ENCODE measurements at regions not wholly inside any gene's neighbourhood (a gene's known extent, or its start where the extent isn't known, plus 50 kb on each side); places are given as distances from the start of the nearest gene placed in this dataset.

GRCh38 chr12:13342971-13343370 lies 146.4 kb downstream of the EMP1 start:
- WGBS: 71% methylated on average over 3 of the region's 3 CpGs
- H3K9me3 ChIP-seq: no peaks in the 10 kb centered on the region
- H3K27me3 ChIP-seq (replicated peaks; ENCODE audit: insufficient read depth): no peaks in the 10 kb centered on the region
- intact Hi-C loops (cut with DNase I): no loop called here
- no peaks in the 10 kb centered on the region for H3K36me3 ChIP-seq
- H3K4me1 ChIP-seq (replicated peaks): no peaks in the 10 kb centered on the region
- no peak for TF ChIP-seq CTCF (IDR thresholded peaks at IDR 0.05)
- TF ChIP-seq POLR2AphosphoS5 (IDR thresholded peaks at IDR 0.05): no peak
- TF ChIP-seq POLR2A (IDR thresholded peaks at IDR 0.05): no peak
- DNase-seq (ENCODE audit: low spot score): no peak
- no peak overlapping the region for H3K27ac ChIP-seq
- H3K4me3 ChIP-seq: no peak overlapping the region

- intact Hi-C loops (cut with DNase I): no loop called here
- no peak for DNase-seq (ENCODE audit: low spot score)
- WGBS: 76% methylated on average over 1 of the region's 1 CpG
- TF ChIP-seq CTCF (IDR thresholded peaks at IDR 0.05) (no peak), POLR2AphosphoS5 (IDR thresholded peaks at IDR 0.05) (no peak), POLR2A (IDR thresholded peaks at IDR 0.05) (no peak)
- no peaks in the 10 kb centered on the region for H3K36me3 ChIP-seq
- H3K9me3 ChIP-seq: no peaks in the 10 kb centered on the region
- no peaks in the 10 kb centered on the region for H3K27me3 ChIP-seq (replicated peaks; ENCODE audit: insufficient read depth)
- H3K4me3 ChIP-seq: no peak overlapping the region
- no peaks in the 10 kb centered on the region for H3K4me1 ChIP-seq (replicated peaks)
- no peak overlapping the region for H3K27ac ChIP-seq
These were observed 143.6 kb downstream of the EMP1 start for GRCh38 chr12:13340149-13340548.

GRCh38 chr12:13339538-13339937 lies 143.0 kb downstream of the EMP1 start:
- DNase-seq (ENCODE audit: low spot score): no peak
- intact Hi-C loops (cut with DNase I): no loop called here

GRCh38 chr12:13339091-13339490 lies 142.6 kb downstream of the EMP1 start:
- TF ChIP-seq POLR2AphosphoS5 (IDR thresholded peaks at IDR 0.05): no peak
- no peak for TF ChIP-seq POLR2A (IDR thresholded peaks at IDR 0.05)
- TF ChIP-seq CTCF (IDR thresholded peaks at IDR 0.05): no peak
- H3K27ac ChIP-seq: no peak overlapping the region
- no peaks in the 10 kb centered on the region for H3K9me3 ChIP-seq
- no peak overlapping the region for H3K4me3 ChIP-seq
- no peaks in the 10 kb centered on the region for H3K36me3 ChIP-seq
- DNase-seq (ENCODE audit: low spot score): no peak
- H3K27me3 ChIP-seq (replicated peaks; ENCODE audit: insufficient read depth): no peaks in the 10 kb centered on the region
- H3K4me1 ChIP-seq (replicated peaks): no peaks in the 10 kb centered on the region
- 87% methylated on average over 4 of the region's 4 CpGs for WGBS
- intact Hi-C loops (cut with DNase I): no loop called here

More at GRCh38 chr12:13339538-13339937, 143.0 kb downstream of the EMP1 start:
- Histone ChIP-seq H3K9me3 (no peaks in the 10 kb centered on the region), H3K27me3 (replicated peaks; ENCODE audit: insufficient read depth) (no peaks in the 10 kb centered on the region), H3K4me3 (no peak overlapping the region), H3K27ac (no peak overlapping the region), H3K4me1 (replicated peaks) (no peaks in the 10 kb centered on the region), H3K36me3 (no peaks in the 10 kb centered on the region)
- no peak for TF ChIP-seq POLR2AphosphoS5 (IDR thresholded peaks at IDR 0.05)
- TF ChIP-seq POLR2A (IDR thresholded peaks at IDR 0.05): no peak
- no peak for TF ChIP-seq CTCF (IDR thresholded peaks at IDR 0.05)
- WGBS: 89% methylated on average over 1 of the region's 1 CpG

- Histone ChIP-seq H3K9me3 (no peaks in the 10 kb centered on the region), H3K4me3 (no peak overlapping the region), H3K27me3 (replicated peaks; ENCODE audit: insufficient read depth) (no peaks in the 10 kb centered on the region), H3K4me1 (replicated peaks) (no peaks in the 10 kb centered on the region), H3K36me3 (no peaks in the 10 kb centered on the region), H3K27ac (no peak overlapping the region)
- TF ChIP-seq CTCF (IDR thresholded peaks at IDR 0.05): no peak
- TF ChIP-seq POLR2AphosphoS5 (IDR thresholded peaks at IDR 0.05): no peak
- no peak for TF ChIP-seq POLR2A (IDR thresholded peaks at IDR 0.05)
- no peak for DNase-seq (ENCODE audit: low spot score)
- intact Hi-C loops (cut with DNase I): no loop called here
- 81% methylated on average over 6 of the region's 6 CpGs for WGBS
These were observed 141.3 kb downstream of the EMP1 start for GRCh38 chr12:13337791-13338190.
